HL-60 (cell line): ENCODE measurements at regions not wholly inside any gene's neighbourhood (a gene's known extent, or its start where the extent isn't known, plus 50 kb on each side); places are given as distances from the start of the nearest gene placed in this dataset.

Experiments
- GABPA ChIP-seq: IDR thresholded peaks from 2 replicates; pipeline ENCODE4 v1.6.1; 2012; ENCODE audit warnings: low read depth
- TF ChIP-seq, protein P1 (sequence below): IDR thresholded peaks from one replicate; pipeline ENCODE4 v1.5.1; 2011; ENCODE audit warnings: low read length, control low read depth, inconsistent platforms; ENCODE audit not compliant: insufficient read depth
- TF ChIP-seq, protein P2 (sequence below): IDR thresholded peaks from 2 replicates; pipeline ENCODE4 v1.6.1; 2012; ENCODE audit warnings: low read depth; ENCODE audit not compliant: insufficient replicate concordance

DNA sequence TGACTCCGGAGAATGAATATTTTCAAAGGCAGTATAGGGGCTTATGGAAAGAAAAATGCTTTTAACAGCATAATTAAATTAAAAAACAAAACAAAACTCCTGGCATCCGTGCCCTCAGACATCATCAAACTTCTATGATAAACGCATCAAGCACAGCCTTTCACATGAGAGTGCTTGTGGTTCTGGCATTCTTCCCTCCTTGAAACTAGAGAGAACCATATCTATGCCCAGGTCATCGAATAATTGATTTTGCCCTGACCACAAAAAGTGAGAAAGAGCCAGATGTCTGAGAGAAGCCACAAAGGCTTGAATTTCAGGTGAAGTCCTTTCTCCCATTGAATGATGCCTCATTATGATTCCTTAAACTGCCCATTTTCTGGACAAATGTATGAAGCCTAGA is 286.8 kb downstream of the CBLL2 start:
- TF ChIP-seq, protein P1, sequence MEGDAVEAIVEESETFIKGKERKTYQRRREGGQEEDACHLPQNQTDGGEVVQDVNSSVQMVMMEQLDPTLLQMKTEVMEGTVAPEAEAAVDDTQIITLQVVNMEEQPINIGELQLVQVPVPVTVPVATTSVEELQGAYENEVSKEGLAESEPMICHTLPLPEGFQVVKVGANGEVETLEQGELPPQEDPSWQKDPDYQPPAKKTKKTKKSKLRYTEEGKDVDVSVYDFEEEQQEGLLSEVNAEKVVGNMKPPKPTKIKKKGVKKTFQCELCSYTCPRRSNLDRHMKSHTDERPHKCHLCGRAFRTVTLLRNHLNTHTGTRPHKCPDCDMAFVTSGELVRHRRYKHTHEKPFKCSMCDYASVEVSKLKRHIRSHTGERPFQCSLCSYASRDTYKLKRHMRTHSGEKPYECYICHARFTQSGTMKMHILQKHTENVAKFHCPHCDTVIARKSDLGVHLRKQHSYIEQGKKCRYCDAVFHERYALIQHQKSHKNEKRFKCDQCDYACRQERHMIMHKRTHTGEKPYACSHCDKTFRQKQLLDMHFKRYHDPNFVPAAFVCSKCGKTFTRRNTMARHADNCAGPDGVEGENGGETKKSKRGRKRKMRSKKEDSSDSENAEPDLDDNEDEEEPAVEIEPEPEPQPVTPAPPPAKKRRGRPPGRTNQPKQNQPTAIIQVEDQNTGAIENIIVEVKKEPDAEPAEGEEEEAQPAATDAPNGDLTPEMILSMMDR, result no peak
- no peak for TF ChIP-seq GABPA
- TF ChIP-seq, protein P2, sequence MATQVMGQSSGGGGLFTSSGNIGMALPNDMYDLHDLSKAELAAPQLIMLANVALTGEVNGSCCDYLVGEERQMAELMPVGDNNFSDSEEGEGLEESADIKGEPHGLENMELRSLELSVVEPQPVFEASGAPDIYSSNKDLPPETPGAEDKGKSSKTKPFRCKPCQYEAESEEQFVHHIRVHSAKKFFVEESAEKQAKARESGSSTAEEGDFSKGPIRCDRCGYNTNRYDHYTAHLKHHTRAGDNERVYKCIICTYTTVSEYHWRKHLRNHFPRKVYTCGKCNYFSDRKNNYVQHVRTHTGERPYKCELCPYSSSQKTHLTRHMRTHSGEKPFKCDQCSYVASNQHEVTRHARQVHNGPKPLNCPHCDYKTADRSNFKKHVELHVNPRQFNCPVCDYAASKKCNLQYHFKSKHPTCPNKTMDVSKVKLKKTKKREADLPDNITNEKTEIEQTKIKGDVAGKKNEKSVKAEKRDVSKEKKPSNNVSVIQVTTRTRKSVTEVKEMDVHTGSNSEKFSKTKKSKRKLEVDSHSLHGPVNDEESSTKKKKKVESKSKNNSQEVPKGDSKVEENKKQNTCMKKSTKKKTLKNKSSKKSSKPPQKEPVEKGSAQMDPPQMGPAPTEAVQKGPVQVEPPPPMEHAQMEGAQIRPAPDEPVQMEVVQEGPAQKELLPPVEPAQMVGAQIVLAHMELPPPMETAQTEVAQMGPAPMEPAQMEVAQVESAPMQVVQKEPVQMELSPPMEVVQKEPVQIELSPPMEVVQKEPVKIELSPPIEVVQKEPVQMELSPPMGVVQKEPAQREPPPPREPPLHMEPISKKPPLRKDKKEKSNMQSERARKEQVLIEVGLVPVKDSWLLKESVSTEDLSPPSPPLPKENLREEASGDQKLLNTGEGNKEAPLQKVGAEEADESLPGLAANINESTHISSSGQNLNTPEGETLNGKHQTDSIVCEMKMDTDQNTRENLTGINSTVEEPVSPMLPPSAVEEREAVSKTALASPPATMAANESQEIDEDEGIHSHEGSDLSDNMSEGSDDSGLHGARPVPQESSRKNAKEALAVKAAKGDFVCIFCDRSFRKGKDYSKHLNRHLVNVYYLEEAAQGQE, result no peak
